GM21786 (cell line): ENCODE measurements at regions not wholly inside any gene's neighbourhood (a gene's known extent, or its start where the extent isn't known, plus 50 kb on each side); places are given as distances from the start of the nearest gene placed in this dataset.

Experiments used
- ATAC-seq: cut with Tn5 transposase; IDR thresholded peaks from one replicate; pipeline ENCODE4 v1.9.1; 2021; ENCODE audit not compliant: unreplicated experiment

DNA sequence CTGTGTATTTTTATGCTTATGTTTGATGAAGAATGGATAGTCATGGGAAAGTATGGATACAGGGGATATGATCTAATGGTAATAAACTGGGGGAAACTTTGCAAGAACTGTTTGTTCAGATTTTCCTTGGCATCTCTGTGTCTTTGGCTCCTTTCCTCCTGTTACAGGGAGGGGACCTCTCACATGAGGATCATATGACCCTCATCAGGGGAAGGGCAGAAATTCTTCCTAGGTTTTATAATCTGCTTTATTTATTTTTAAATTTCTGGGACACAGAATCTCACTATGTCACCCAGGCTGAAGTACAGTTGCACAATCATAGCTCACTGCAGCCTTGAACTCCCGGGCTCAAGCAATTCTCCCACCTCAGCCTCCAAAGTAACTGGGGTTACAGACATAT, 526.5 kb downstream of the CCER1 start:
- ATAC-seq = no peak

- ATAC-seq = no peak
Measured at GRCh38 chr12:90423965-90424364, 531.0 kb downstream of the CCER1 start.

GRCh38 chr12:90410962-90411361, 544.0 kb downstream of the CCER1 start:
- no peak for ATAC-seq

DNA sequence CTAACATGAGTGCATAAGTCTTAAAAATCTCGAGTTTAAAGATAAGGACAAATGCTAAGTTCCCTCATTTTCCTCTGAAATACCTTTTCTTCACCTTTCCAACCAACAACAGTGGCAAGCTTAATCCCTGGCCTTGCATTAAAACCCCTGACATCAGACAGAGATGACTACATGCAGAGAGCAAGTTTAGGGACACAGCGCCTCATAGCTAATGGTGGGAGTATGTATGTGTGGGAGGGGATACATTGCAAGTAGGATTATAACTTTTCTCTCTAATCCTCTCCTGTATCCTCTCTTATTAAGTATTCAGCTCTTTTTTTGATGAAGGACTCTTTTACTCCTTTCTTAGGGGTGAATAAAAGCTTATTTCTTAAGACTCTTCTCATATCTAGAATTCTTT, 547.1 kb downstream of the CCER1 start:
- ATAC-seq = no peak

- ATAC-seq = peak; percentile 75
Measured at GRCh38 chr12:90404071-90404470, 550.9 kb downstream of the CCER1 start.

DNA sequence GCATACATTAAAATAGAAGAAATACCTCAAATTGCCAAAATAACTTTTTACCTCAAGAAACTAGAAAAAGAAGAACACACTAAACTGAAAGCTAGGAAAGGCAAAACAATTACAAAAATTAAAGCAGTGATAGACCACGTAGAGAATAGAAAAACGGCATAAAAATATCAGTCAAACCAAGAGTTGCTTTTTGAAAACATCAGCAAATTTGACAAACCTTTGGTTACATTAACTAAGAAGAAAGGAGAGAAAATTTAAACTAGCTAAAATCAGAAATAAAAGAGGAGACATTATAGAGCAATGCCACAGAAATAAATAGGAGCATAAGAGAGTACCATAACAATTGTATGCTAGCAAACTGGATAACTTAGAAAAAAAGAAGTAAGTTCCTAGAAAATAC, 553.8 kb downstream of the CCER1 start:
- ATAC-seq = no peak

DNA sequence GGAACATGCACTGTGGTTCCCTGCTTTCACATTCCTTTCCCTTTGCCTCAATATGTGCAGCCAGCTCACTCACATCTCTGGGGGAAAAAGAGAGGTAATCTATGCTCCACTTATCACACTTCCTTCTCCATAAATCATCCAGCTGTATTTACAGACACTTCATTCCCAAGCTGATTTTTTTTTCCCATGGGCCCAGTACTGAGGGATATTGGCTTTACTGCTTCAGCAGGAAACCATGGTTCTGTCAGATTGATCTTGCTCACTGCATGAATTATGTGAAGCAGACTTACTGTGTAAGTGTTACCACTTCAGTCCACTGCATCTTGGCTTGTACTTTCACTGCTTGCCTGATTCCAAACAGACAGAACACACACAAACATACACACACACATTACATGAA, 555.6 kb downstream of the CCER1 start:
- no peak for ATAC-seq

DNA sequence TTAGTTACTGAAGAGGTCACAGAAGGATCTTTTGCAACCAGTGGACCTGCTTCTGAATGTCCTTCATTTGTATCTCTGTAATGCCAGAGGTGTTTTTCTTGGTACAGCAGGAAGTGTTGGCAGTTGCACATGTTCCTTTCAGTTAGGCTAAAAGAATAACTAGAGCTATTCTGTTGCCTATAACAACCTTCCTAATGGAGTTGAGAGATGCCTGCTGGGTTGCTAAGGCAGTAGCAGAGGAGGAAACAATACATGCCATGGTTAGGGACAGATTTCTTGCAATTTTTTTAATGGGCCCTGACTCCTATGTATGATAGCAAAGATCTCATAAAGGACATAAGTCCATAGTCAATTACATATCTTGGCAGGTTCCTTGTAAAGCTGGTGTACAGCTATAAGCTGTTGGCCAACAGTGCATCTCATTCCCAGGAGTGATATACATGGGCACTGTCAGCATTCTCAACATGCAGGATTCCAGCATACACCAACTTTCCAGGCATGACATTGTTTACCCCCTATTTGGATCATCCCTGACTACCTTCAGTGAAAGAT, 556.6 kb downstream of the CCER1 start:
- no peak for ATAC-seq

DNA sequence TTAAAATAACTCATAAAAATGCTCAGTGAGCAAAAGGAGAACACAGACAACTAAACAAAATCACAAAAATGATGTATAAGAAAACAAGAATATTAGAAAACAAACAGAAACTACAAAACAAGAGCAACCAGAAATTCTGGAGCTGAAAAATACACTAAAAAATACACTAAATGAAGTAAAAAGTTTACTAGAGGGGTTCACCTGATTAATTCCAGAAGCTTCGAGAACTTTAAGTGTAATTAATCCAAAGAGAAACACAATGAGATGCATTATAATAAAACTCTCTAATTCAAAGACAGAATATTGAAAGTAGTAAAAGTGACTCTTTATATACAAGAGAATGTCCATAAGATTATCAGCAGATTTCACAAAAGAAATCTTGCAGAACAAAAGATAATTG, 558.4 kb downstream of the CCER1 start:
- no peak for ATAC-seq

DNA sequence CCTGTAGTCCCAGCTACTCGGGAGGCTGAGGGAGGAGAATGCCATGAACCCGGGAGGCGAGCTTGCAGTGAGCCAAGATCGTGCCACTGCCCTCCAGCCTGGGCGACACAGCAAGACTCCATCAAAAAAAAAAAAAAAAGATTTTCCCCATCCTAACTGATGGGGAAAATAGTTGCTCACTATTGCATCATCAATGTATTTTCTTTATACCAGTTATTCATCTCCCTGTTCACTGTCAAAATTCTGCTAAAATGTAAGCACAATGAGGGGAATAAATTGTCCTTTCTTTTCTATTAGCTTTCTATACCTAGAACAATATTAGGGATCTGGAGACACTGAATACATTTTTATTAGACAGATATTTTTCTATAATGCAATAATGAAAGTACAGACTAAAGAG, 561.3 kb downstream of the CCER1 start:
- no peak for ATAC-seq

DNA sequence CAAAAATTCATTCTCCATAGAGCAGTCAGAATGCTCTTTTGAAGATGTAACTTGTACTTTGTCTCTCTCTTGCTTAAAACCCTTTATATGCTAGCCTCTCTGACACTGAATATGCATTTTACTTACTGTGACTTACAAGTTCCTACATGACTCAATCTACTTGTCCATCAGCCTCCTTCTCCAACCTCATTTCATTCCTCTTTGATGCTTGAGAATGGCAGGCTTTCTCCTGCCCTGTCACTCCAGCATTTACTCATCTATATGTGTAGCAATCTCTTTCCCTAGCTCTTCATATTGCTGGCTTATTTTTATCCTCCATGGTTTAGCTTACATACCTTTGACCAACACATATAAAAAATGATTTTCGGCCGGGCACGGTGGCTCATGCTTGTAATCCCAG, 561.9 kb downstream of the CCER1 start:
- no peak for ATAC-seq

- ATAC-seq = no peak
Measured at GRCh38 chr12:90390947-90391346, 564.0 kb downstream of the CCER1 start.

GRCh38 chr12:90368081-90368480, 586.9 kb downstream of the CCER1 start:
- ATAC-seq = no peak

GRCh38 chr12:90366286-90366685, 588.7 kb downstream of the CCER1 start:
- no peak for ATAC-seq

GRCh38 chr12:90360300-90360699, 594.7 kb downstream of the CCER1 start:
- ATAC-seq = no peak

GRCh38 chr12:90355711-90356355, 599.1 kb downstream of the CCER1 start:
- no peak for ATAC-seq

DNA sequence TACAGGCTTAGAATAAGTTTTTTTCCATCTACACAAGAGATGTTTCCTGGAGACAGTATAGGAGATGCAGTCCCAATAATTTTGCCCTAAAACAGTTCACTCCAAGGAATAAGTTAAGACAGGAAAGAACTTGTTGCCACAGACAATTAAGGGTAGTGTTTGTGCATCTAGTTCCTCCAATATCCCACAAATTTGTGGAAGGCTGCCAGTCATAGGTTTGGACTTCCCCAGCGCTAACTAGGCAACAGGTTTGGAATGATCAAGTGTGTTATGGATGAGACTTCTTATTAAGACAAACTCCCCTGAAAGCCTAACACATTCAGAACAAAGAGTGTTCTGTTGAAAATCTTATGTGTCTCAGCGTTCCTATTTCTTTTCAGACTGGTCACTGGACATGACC, 611.0 kb downstream of the CCER1 start:
- ATAC-seq = no peak

GRCh38 chr12:90342081-90342480, 612.9 kb downstream of the CCER1 start:
- ATAC-seq = no peak

DNA sequence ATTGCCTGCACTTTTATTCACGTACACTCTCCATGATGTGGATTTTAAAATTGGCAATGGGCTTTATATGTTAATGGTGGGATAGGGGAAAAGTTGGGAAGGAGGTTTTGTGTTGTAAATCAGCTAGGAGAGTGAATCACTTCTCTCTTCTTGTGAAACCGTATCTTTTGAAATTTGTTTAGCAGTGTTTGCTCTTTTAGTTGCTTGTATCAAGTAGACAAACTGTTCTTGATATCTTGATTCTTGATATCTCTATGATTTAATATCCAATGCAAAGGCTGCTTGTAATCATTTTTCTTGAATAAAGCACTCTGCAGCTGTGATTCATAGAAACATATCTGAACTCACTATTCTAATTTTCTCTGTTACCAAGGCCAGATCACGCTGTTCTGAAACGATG, 615.1 kb downstream of the CCER1 start:
- no peak for ATAC-seq

DNA sequence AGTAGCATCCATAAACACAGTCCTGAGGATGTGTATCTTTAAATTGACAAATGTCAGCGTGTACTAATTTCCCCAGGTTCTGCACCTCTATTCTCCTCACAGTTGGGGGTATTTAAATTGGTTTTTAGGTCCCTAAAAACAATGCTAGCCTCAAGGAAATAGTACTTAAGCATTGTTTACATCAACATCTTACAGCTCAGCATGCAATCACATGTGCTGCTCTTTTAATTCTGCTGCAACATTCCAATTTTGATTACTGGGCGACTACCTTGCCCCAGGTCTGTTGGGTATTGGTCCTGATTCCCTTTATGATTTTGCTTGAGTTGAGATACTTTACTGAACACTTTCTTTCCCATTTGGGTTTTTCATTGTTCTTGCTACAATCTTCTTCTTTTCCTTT, 616.6 kb downstream of the CCER1 start:
- ATAC-seq = no peak

GRCh38 chr12:90337018-90337417, 618.0 kb downstream of the CCER1 start:
- ATAC-seq = no peak

DNA sequence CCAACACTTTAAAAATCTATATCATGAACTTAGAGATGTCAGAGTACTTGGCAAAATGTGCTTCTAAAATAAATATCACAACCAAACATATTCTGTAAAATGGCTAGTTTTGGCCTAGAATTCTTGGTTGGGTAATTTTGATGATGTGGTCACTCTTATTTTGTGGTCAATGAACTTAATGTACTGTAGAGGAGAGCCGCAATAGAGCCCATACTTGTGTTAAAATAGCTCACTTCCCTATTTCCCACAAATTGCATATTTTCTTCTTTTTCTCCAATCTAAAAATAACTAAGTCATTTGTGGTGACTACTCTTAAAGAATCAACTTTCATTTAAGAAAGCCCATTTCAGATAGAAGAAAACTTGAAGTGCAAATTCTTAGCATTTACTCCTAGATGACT, 619.4 kb downstream of the CCER1 start:
- ATAC-seq = no peak

DNA sequence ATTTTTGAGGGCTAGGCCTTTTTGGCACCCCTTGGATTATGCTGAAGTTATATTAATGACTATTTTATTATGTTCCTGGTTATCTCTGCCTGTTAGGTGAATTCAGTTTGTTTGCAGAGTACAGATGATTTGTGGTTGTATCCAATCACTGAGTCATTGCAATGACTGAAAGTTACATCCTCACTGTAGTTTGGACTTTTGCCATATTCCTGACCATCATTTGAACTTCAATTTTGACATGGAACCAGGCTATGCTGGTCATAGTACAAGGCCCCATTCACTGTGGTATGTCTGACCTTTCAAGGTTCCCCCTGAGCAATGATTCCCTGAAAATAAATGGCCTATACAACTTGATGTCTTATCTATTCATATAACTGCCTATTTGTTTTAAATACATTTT, 621.0 kb downstream of the CCER1 start:
- ATAC-seq = no peak
